GM10266 (cell line): ENCODE measurements at regions not wholly inside any gene's neighbourhood (a gene's known extent, or its start where the extent isn't known, plus 50 kb on each side); places are given as distances from the start of the nearest gene placed in this dataset.

Experiments
- DNase-seq: peaks from one replicate; pipeline ENCODE4 v3.0.0; 2012; ENCODE audit errors: extremely low spot score
- TF ChIP-seq, protein P1 (sequence below): IDR thresholded peaks from 2 replicates; pipeline ENCODE4 v1.5.1; 2012; ENCODE audit warnings: mild to moderate bottlenecking, low read depth; ENCODE audit not compliant: control insufficient read depth, insufficient read depth; ENCODE audit errors: missing control alignments

DNA sequence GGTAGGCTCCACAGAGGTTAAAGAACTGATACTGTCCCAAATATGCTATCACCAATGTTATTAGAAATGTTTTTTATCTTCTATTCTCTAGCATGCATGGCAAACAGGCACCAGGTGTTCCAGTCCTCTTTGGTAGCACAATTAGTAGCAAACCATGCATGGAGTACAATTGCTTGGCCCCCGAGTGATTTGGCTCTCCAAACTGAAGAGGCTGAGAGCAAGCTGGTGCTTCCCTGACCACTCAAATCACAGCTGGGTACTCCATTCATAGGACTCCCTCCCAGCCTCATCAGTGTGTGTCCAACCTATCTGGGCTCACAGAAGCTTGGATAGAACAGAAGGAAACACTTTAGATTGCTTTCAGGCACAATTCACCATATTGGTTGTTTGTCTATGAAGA, 93.4 kb downstream of the DIO2 start:
- no peak for DNase-seq
- TF ChIP-seq, protein P1, sequence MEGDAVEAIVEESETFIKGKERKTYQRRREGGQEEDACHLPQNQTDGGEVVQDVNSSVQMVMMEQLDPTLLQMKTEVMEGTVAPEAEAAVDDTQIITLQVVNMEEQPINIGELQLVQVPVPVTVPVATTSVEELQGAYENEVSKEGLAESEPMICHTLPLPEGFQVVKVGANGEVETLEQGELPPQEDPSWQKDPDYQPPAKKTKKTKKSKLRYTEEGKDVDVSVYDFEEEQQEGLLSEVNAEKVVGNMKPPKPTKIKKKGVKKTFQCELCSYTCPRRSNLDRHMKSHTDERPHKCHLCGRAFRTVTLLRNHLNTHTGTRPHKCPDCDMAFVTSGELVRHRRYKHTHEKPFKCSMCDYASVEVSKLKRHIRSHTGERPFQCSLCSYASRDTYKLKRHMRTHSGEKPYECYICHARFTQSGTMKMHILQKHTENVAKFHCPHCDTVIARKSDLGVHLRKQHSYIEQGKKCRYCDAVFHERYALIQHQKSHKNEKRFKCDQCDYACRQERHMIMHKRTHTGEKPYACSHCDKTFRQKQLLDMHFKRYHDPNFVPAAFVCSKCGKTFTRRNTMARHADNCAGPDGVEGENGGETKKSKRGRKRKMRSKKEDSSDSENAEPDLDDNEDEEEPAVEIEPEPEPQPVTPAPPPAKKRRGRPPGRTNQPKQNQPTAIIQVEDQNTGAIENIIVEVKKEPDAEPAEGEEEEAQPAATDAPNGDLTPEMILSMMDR: no peak

DNA sequence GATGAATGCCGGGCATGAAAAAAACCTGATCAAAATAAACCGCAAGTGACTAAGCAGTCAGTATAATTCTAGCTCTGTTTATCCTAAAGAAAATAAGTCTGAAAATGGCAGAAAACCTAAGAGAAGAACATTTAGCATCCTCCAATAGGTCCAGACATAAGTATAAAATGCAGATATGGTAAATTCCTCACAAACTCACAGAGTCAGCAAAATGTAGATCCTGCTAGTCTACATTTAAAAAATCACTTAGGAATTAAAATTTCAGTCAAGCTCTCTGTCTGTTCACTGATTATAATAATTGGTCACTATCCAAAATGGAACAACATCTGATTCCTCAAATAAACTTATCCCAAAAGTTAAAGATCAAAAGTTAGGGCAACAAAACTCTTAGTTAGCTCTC, 95.1 kb downstream of the DIO2 start:
- DNase-seq: no peak
- TF ChIP-seq, protein P1: no peak

DNA sequence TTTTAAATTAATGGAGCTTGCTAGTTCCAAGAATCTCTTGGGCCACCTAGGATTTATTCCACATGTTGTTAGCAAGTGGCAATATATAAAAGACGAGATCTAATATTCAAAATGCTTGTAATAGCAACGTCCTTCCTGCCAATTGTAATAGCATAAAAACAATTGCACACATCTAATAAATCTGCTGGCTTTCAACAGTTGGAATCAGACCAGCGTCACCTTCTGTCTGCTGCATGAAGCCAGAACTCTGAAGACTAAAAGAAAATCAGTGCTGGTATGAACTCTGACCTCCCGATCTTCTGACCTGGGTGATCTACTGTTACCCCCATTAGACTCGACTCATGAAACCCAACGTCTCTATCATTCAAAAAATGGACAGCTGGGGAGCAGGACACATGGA, 100.6 kb downstream of the DIO2 start:
- DNase-seq: no peak
- TF ChIP-seq, protein P1: no peak

DNA sequence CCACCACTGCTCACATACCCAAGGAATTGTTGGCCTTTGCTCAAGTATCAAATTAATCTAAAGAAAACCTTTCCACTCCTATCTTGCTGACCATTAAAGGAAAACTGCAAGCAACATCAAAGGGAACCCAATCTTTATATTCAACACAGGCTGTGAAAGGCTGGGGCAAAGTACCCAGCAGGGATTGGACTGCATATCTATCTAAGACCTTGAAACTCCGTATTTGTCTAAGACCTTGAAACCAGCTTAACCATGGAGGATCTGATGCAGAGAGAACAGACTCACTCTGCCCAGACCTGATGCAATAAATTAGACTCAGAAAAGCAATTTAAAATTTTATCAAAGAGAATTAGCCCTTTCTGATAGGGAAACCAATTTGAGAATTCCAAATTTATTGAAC, 102.2 kb downstream of the DIO2 start:
- DNase-seq: no peak
- TF ChIP-seq, protein P1: no peak

DNA sequence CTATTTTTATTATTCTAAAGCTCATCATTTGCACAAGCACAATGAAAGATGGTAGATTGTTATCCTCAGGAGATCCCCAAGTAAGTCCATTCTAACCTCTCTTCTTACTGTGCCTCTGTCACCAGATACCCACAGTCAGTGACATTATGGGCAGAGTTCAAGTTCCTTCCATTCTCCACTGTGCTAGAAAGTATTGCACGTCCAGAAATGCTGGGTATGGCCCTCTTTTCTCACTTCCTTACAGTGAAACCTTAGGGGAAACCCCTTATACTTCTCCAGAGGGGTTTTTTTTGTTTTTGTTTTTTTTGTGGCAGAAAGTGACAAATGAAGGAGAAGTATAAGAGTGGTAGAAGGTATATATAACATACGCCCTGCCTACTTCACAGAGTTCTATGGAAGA, 102.9 kb downstream of the DIO2 start:
- TF ChIP-seq, protein P1: no peak
- no peak for DNase-seq

DNA sequence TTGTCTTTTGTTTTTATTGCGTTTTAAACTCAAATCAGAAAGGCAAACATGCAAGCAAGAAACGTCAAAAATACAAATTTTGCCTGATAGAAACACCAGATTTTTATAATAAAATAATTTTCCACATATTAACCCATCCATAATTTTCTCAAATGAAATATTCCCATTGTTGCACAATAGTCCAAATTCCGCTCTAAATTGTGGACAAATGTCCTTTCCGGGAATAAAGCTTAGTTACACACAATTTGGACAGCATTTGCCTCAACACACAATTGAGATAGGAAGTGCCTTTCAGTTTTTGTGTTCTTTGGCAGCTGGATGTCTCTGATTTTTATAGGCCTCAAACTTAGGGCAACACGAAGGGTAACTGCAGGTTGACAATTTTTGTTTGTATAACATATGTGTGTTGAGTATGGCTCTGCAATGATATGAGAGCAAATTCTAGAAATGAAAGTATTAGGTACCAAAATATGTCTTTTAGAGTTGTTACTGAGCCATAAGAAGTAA, 105.8 kb downstream of the DIO2 start:
- TF ChIP-seq, protein P1: no peak
- no peak for DNase-seq

DNA sequence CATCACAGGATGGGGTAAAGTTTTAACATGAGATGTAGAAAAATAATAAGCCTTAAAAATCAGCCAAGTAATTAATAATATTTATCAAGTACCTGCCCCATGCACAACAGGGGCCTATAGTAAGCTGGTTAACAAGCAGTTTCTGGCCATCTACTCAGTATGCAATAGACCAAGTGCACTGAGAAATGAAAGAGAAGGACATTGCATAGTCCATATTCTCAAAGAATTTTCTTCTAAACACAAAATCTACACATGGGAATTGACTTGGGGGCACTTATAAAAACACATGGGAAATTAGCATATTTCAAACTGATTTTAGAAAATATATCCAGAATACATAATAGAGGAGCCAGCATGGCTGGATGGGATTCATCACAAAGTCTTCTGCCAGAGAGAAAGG, 109.5 kb downstream of the DIO2 start:
- no peak for DNase-seq
- TF ChIP-seq, protein P1: no peak
